IMR-90 (cell line): ENCODE measurements at regions not wholly inside any gene's neighbourhood (a gene's known extent, or its start where the extent isn't known, plus 50 kb on each side); places are given as distances from the start of the nearest gene placed in this dataset.

Experiments
- ATAC-seq: fragments of 200-7000 bp; cut with Tn5 transposase; 2 replicates; pipeline ENCODE4 v1.9.1; 2020; ENCODE audit warnings: low read depth, mild to moderate bottlenecking, moderate library complexity
- BruUV-seq: library from RNA; stranded (reverse); fragments of 400-500 nt; replicated peaks from 2 replicates; lab custom pipeline; 2021; lab: Mats Ljungman, UMichigan
- CTCF ChIA-PET: fragments of 300-600 bp; formaldehyde crosslinking; extraction: SDS; loops from one replicate; lab custom pipeline; 2021; ENCODE audit warnings: antibody characterized with exemption; lab: Yijun Ruan, JAX
- POLR2A ChIA-PET: fragments of 300-600 bp; sonication (Branson Sonifier 250); formaldehyde crosslinking; loops from one replicate; lab custom pipeline; 2022; ENCODE audit warnings: antibody characterized with exemption; ENCODE audit not compliant: unreplicated experiment; lab: Charles Lee
- DNase-seq: peaks from one replicate; pipeline ENCODE4 v3.0.0; 2013
- H2AFZ ChIP-seq: replicated peaks from 2 replicates; pipeline ENCODE3; 2013; ENCODE audit warnings: low read length, mild to moderate bottlenecking; ENCODE audit not compliant: poor library complexity
- H2AK5ac ChIP-seq: 2 replicates; pipeline ENCODE4 v1.6.1; 2013; ENCODE audit warnings: low read depth, low read length, inconsistent platforms
- H2AK9ac ChIP-seq: replicated peaks from 2 replicates; pipeline ENCODE3; 2013; ENCODE audit warnings: mild to moderate bottlenecking, low read depth, low read length, moderate library complexity; ENCODE audit not compliant: poor library complexity
- H2BK120ac ChIP-seq: 2 replicates; pipeline ENCODE4 v1.6.1; 2013; ENCODE audit warnings: low read depth, low read length, inconsistent platforms
- H2BK15ac ChIP-seq: 3 replicates; pipeline ENCODE4 v1.6.1; 2013; ENCODE audit warnings: low read depth, low read length, inconsistent platforms
- H2BK20ac ChIP-seq: 2 replicates; pipeline ENCODE4 v1.6.1; 2013; ENCODE audit warnings: low read depth, mild to moderate bottlenecking, inconsistent platforms, low read length, moderate library complexity
- H2BK5ac ChIP-seq: 2 replicates; pipeline ENCODE4 v1.6.1; 2013; ENCODE audit warnings: mild to moderate bottlenecking, low read depth, low read length, inconsistent platforms; ENCODE audit not compliant: poor library complexity, severe bottlenecking
- H3K14ac ChIP-seq: replicated peaks from 2 replicates; pipeline ENCODE4 v1.6.1; 2013; ENCODE audit warnings: low read depth, low read length, inconsistent platforms
- H3K18ac ChIP-seq: 2 replicates; pipeline ENCODE4 v1.6.1; 2013; ENCODE audit warnings: low read depth, low read length, control low read depth
- H3K23ac ChIP-seq: 2 replicates; pipeline ENCODE4 v1.6.1; 2013; ENCODE audit warnings: low read depth, low read length, inconsistent platforms
- H3K27ac ChIP-seq: 2 replicates; pipeline ENCODE4 v1.5.1; 2013; ENCODE audit warnings: mild to moderate bottlenecking, control low read depth, low read length; ENCODE audit not compliant: insufficient read depth
- H3K27me3 ChIP-seq: 2 replicates; pipeline ENCODE4 v1.6.1; 2013; ENCODE audit warnings: low read length; ENCODE audit not compliant: control insufficient read depth, insufficient read depth
- H3K36me3 ChIP-seq: 2 replicates; pipeline ENCODE4 v1.6.1; 2013; ENCODE audit warnings: low read length, mixed read lengths; ENCODE audit not compliant: control insufficient read depth, insufficient read depth
- H3K4ac ChIP-seq: 2 replicates; pipeline ENCODE4 v1.6.1; 2013; ENCODE audit warnings: low read depth, low read length, inconsistent platforms
- H3K4me1 ChIP-seq: 2 replicates; pipeline ENCODE4 v1.6.1; 2013; ENCODE audit warnings: low read length, mixed read lengths; ENCODE audit not compliant: control insufficient read depth, insufficient read depth
- H3K4me2 ChIP-seq: 2 replicates; pipeline ENCODE4 v1.6.1; 2013; ENCODE audit warnings: low read depth, mild to moderate bottlenecking, control low read depth, low read length, moderate library complexity
- H3K4me3 ChIP-seq: 2 replicates; pipeline ENCODE4 v1.5.1; 2013; ENCODE audit warnings: low read depth, mild to moderate bottlenecking, control low read depth, low read length, moderate library complexity; ENCODE audit not compliant: insufficient read depth
- H3K56ac ChIP-seq: 2 replicates; pipeline ENCODE4 v1.6.1; 2013; ENCODE audit warnings: low read length, inconsistent platforms; ENCODE audit not compliant: insufficient read depth; ENCODE audit errors: extremely low read depth
- H3K79me1 ChIP-seq, 2 experiments: 2 replicates each; pipeline ENCODE4 v1.6.1; 2013; ENCODE audit warnings: low read length in 2 of 2, inconsistent platforms in 1 of 2, low read depth in 1 of 2
- H3K9ac ChIP-seq: 2 replicates; pipeline ENCODE4 v1.6.1; 2013; ENCODE audit warnings: low read depth, low read length, control low read depth
- H3K9me1 ChIP-seq: 2 replicates; pipeline ENCODE4 v1.6.1; 2013; ENCODE audit warnings: low read length, inconsistent platforms; ENCODE audit not compliant: insufficient read depth
- H3K9me3 ChIP-seq: 2 replicates; pipeline ENCODE4 v1.6.1; 2013; ENCODE audit warnings: low read length; ENCODE audit not compliant: control insufficient read depth, insufficient read depth
- H4K20me1 ChIP-seq: 2 replicates; pipeline ENCODE4 v1.6.1; 2013; ENCODE audit warnings: low read length, inconsistent platforms; ENCODE audit not compliant: insufficient read depth
- H4K5ac ChIP-seq: 2 replicates; pipeline ENCODE4 v1.6.1; 2013; ENCODE audit warnings: mild to moderate bottlenecking, low read depth, low read length, control low read depth
- H4K8ac ChIP-seq, 2 experiments: 2 replicates each; pipeline ENCODE4 v1.6.1; 2013; ENCODE audit warnings: low read depth in 2 of 2, low read length in 2 of 2, control low read depth in 1 of 2, inconsistent platforms in 1 of 2
- H4K91ac ChIP-seq: 2 replicates; pipeline ENCODE4 v1.6.1; 2013; ENCODE audit warnings: low read depth, low read length, inconsistent platforms; ENCODE audit not compliant: insufficient read depth
- CEBPB ChIP-seq: IDR thresholded peaks from 2 replicates; pipeline ENCODE4 v1.6.1; 2012; ENCODE audit warnings: low read depth, low read length, improper control_type of control experiment
- FOS ChIP-seq: fragments of 150-350 bp; IDR thresholded peaks from 2 replicates; pipeline ENCODE4 v1.6.1; 2016; ENCODE audit warnings: low read depth, low read length
- MAFK ChIP-seq: IDR thresholded peaks from 2 replicates; pipeline ENCODE4 v1.6.1; 2012; ENCODE audit warnings: low read depth, low read length, improper control_type of control experiment
- MXI1 ChIP-seq: IDR thresholded peaks from 2 replicates; pipeline ENCODE4 v1.6.1; 2012; ENCODE audit warnings: low read depth, mild to moderate bottlenecking, low read length, moderate library complexity, borderline replicate concordance
- POLR2A ChIP-seq: IDR thresholded peaks from 2 replicates; pipeline ENCODE4 v1.6.1; 2012; ENCODE audit warnings: mild to moderate bottlenecking, low read depth, low read length
- RAD21 ChIP-seq: IDR thresholded peaks from 2 replicates; pipeline ENCODE4 v1.6.1; 2012; ENCODE audit warnings: low read length, improper control_type of control experiment
- RFX5 ChIP-seq: IDR thresholded peaks from 2 replicates; pipeline ENCODE4 v1.8.0; 2012; ENCODE audit warnings: low read depth, mild to moderate bottlenecking, low read length, moderate library complexity
- WGBS, 2 experiments: methylation state at CpG; one replicate each; pipeline versions ENCODE4 v1.1.5 to v1.1.7; 2013; ENCODE audit warnings: missing lambda C conversion rate in 2 of 2; ENCODE audit not compliant: insufficient read length in 1 of 2; ENCODE audit errors: extremely low coverage in 2 of 2; 5-methylcytosine and 5-hydroxymethylcytosine counted together
- dilution Hi-C: fragments of 300-500 bp; cut with HindIII; formaldehyde crosslinking; loops from one replicate; pipeline ENCODE4 v1.14.3; 2018; ENCODE audit warnings: low sequenced_read_pairs; ENCODE audit not compliant: unreplicated experiment
- in situ Hi-C: fragments of 300-500 bp; cut with MboI; formaldehyde crosslinking; loops from 3 replicates; pipeline ENCODE4 v1.14.3; 2019; ENCODE audit warnings: low sequenced_read_pairs, inconsistent platforms, mixed read lengths
- intact Hi-C: fragments of 100-400 bp; cut with micrococcal nuclease; formaldehyde crosslinking; loops from 2 replicates; pipeline ENCODE4 v1.10.0; 2022
- TF ChIP-seq, protein P1 (sequence below): fragments of 150-350 bp; IDR thresholded peaks from 2 replicates; pipeline ENCODE4 v1.6.1; 2016; ENCODE audit warnings: low read depth, mild to moderate bottlenecking, low read length, moderate library complexity, borderline replicate concordance

DNA sequence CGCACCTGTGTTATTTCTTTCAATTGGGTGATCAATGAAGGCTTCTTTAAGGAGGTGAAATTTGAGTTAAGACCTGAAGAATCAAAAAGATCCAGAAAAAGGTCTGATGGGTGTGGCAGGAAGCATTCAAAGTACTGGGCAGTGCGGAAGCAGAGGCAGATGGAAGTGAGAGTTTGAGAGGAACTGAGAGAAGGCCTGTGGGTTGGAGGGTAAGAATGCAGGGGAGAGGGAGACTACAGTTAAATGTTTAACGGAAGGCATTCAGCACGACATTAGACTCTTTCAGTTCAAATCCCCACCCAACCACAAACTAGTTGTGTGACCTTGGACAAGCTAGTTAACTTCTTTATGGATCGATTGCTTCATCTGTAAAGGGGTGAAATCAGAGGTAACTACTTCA lies 50.5 kb upstream of the GCM1 start:
- no peak for DNase-seq
- Histone ChIP-seq H2BK5ac (no peak overlapping the region), H3K27me3 (peaks cover 7% of the 10 kb centered on the region), H2BK15ac (no peak overlapping the region), H2AK9ac (no peak overlapping the region), H2AK5ac (no peak overlapping the region), H3K36me3 (no peaks in the 10 kb centered on the region), H3K4me1 (no peaks in the 10 kb centered on the region), H3K18ac (no peak overlapping the region), H2BK120ac (no peak overlapping the region), H3K4ac (no peak overlapping the region), H3K4me2 (no peak overlapping the region), H3K79me1 (no peaks in the 10 kb centered on the region), H3K4me3 (no peak overlapping the region), H2BK20ac (no peak overlapping the region), H3K9me1 (no peaks in the 10 kb centered on the region), H4K20me1 (no peaks in the 10 kb centered on the region), H4K8ac (no peak overlapping the region), H3K9me3 (no peaks in the 10 kb centered on the region), H3K9ac (no peak overlapping the region), H4K91ac (no peak overlapping the region), H3K56ac (no peak overlapping the region), H4K5ac (no peak overlapping the region), H3K27ac (no peak overlapping the region), H3K14ac (no peak overlapping the region), H3K23ac (no peak overlapping the region), H2AFZ (no peak overlapping the region)
- dilution Hi-C loops (no loop called here), intact Hi-C loops (no loop called here), in situ Hi-C loops (loop anchor here (25.0 kb wide), 1 partner anchor 738 kb away; no protein-coding TSS in a partner anchor)
- WGBS, 2 experiments, result 90% methylated on average over 2 of the region's 5 CpGs; no CpG with 5 or more reads in 1 of the 2 experiments
- TF ChIP-seq, protein P1, sequence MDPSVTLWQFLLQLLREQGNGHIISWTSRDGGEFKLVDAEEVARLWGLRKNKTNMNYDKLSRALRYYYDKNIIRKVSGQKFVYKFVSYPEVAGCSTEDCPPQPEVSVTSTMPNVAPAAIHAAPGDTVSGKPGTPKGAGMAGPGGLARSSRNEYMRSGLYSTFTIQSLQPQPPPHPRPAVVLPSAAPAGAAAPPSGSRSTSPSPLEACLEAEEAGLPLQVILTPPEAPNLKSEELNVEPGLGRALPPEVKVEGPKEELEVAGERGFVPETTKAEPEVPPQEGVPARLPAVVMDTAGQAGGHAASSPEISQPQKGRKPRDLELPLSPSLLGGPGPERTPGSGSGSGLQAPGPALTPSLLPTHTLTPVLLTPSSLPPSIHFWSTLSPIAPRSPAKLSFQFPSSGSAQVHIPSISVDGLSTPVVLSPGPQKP, result no peak
- TF ChIP-seq RAD21 (no peak), RFX5 (no peak), CEBPB (no peak), MAFK (no peak), FOS (no peak), MXI1 (no peak), POLR2A (no peak)
- BruUV-seq, result no TSS peak
- POLR2A ChIA-PET, result no interaction called here
- no peak for ATAC-seq
- CTCF ChIA-PET, result no interaction called here
